WTC11 (cell line): ENCODE measurements at regions not wholly inside any gene's neighbourhood (a gene's known extent, or its start where the extent isn't known, plus 50 kb on each side); places are given as distances from the start of the nearest gene placed in this dataset.
"Not testable (repeated sequence)": the region's sequence is repeated elsewhere in the genome, so short reads cannot be mapped to it uniquely, and the experiment has no call there.

Experiments
- ATAC-seq: fragments of 200-7000 bp; cut with Tn5 transposase; 2 replicates; pipeline ENCODE4 v1.10.0; 2021; ENCODE audit warnings: mild to moderate bottlenecking, moderate library complexity
- CTCF ChIA-PET: fragments of 300-600 bp; sonication (Branson Sonifier 250); formaldehyde crosslinking; loops from one replicate; lab custom pipeline; 2021; ENCODE audit warnings: antibody characterized with exemption; lab: Charles Lee
- POLR2A ChIA-PET: fragments of 350-600 bp; sonication (Branson Sonifier 250); formaldehyde crosslinking; loops from one replicate; lab custom pipeline; 2021; ENCODE audit warnings: antibody characterized with exemption; lab: Charles Lee
- DNase-seq: peaks from one replicate; pipeline ENCODE4 v3.0.0; 2021; ENCODE audit warnings: low spot score
- H3K27ac Mint-ChIP-seq: 2 replicates; pipeline ENCODE4 v1.8.0; 2021; ENCODE audit warnings: mixed read lengths
- H3K27me3 Mint-ChIP-seq: 2 replicates; pipeline ENCODE4 v1.8.0; 2021; ENCODE audit warnings: low read depth, mild to moderate bottlenecking, moderate library complexity, mixed read lengths
- H3K36me3 Mint-ChIP-seq: 2 replicates; pipeline ENCODE4 v1.8.0; 2021; ENCODE audit warnings: mixed read lengths
- H3K4me1 Mint-ChIP-seq: 2 replicates; pipeline ENCODE4 v1.8.0; 2022; ENCODE audit warnings: mixed read lengths
- H3K4me3 Mint-ChIP-seq: 2 replicates; pipeline ENCODE4 v1.8.0; 2021; ENCODE audit warnings: mild to moderate bottlenecking, moderate library complexity, mixed read lengths
- H3K9me3 Mint-ChIP-seq: 2 replicates; pipeline ENCODE4 v1.8.0; 2021; ENCODE audit warnings: mixed read lengths
- ATF1 ChIP-seq: sonication (generic); formaldehyde crosslinking; IDR thresholded peaks from 2 replicates; pipeline ENCODE4 v1.8.1; 2023; ENCODE audit warnings: mild to moderate bottlenecking, moderate library complexity, missing genetic modification reagents
- CREB1 ChIP-seq: sonication (generic); formaldehyde crosslinking; IDR thresholded peaks from 2 replicates; pipeline ENCODE4 v1.8.0; 2023; ENCODE audit warnings: mild to moderate bottlenecking, missing genetic modification reagents
- ELF4 ChIP-seq: sonication (generic); formaldehyde crosslinking; IDR thresholded peaks from 2 replicates; pipeline ENCODE4 v1.8.1; 2022; ENCODE audit warnings: low read depth, mild to moderate bottlenecking, moderate library complexity, missing genetic modification reagents
- ETV6 ChIP-seq: sonication (generic); formaldehyde crosslinking; IDR thresholded peaks from 2 replicates; pipeline ENCODE4 v1.8.1; 2022; ENCODE audit warnings: mild to moderate bottlenecking, missing genetic modification reagents
- FOXP1 ChIP-seq: sonication (generic); formaldehyde crosslinking; IDR thresholded peaks from 2 replicates; pipeline ENCODE4 v1.8.0; 2022; ENCODE audit warnings: missing genetic modification reagents, mild to moderate bottlenecking, moderate library complexity, borderline replicate concordance
- GABPB1 ChIP-seq: sonication (generic); formaldehyde crosslinking; IDR thresholded peaks from 2 replicates; pipeline ENCODE4 v1.8.1; 2023; ENCODE audit warnings: mild to moderate bottlenecking, missing genetic modification reagents
- GRHL2 ChIP-seq: fragments of 250-450 bp; sonication (Bioruptor Pico); IDR thresholded peaks from 2 replicates; pipeline ENCODE4 v1.8.0; 2022; ENCODE audit warnings: mild to moderate bottlenecking, moderate library complexity; ENCODE audit not compliant: insufficient replicate concordance, severe bottlenecking
- NR1H2 ChIP-seq: sonication (generic); formaldehyde crosslinking; IDR thresholded peaks from 2 replicates; pipeline ENCODE4 v1.9.0; 2021; ENCODE audit warnings: mild to moderate bottlenecking, moderate library complexity, missing genetic modification reagents
- SOX15 ChIP-seq: fragments of 250-450 bp; sonication (Bioruptor Pico); IDR thresholded peaks from 2 replicates; pipeline ENCODE4 v1.9.0; 2021; ENCODE audit warnings: mild to moderate bottlenecking
- TEAD4 ChIP-seq: sonication (generic); formaldehyde crosslinking; IDR thresholded peaks from 2 replicates; pipeline ENCODE4 v1.8.0; 2022; ENCODE audit warnings: mild to moderate bottlenecking, missing genetic modification reagents
- ZNF263 ChIP-seq: sonication (generic); formaldehyde crosslinking; IDR thresholded peaks from 2 replicates; pipeline ENCODE4 v1.8.1; 2022; ENCODE audit warnings: low read depth, mild to moderate bottlenecking, moderate library complexity, missing genetic modification reagents
- ZNF396 ChIP-seq: fragments of 250-450 bp; sonication (Bioruptor Pico); IDR thresholded peaks from 2 replicates; pipeline ENCODE4 v1.8.0; 2021; ENCODE audit warnings: mild to moderate bottlenecking, moderate library complexity, borderline replicate concordance
- ZNF416 ChIP-seq: fragments of 250-450 bp; sonication (Bioruptor Pico); IDR thresholded peaks from 2 replicates; pipeline ENCODE4 v1.9.0; 2021; ENCODE audit warnings: mild to moderate bottlenecking, inconsistent platforms
- TF ChIP-seq, protein P1 (sequence below): sonication (generic); formaldehyde crosslinking; IDR thresholded peaks from 2 replicates; pipeline ENCODE4 v1.8.0; 2023; ENCODE audit warnings: missing genetic modification reagents
- TF ChIP-seq, protein P2 (sequence below): sonication (generic); formaldehyde crosslinking; IDR thresholded peaks from 2 replicates; pipeline ENCODE4 v1.8.0; 2022; ENCODE audit warnings: mild to moderate bottlenecking, missing genetic modification reagents
- TF ChIP-seq, protein P3 (sequence below): fragments of 250-450 bp; sonication (Bioruptor Pico); IDR thresholded peaks from 2 replicates; pipeline ENCODE4 v1.9.0; 2021; ENCODE audit warnings: mild to moderate bottlenecking, borderline replicate concordance
- TF ChIP-seq, protein P4 (sequence below): sonication (generic); formaldehyde crosslinking; conservative IDR thresholded peaks from 2 replicates; pipeline ENCODE4 v1.8.1; 2022; ENCODE audit warnings: mild to moderate bottlenecking, missing genetic modification reagents
- TF ChIP-seq, protein P5 (sequence below): sonication (generic); formaldehyde crosslinking; IDR thresholded peaks from 2 replicates; pipeline ENCODE4 v1.8.1; 2022; ENCODE audit warnings: missing genetic modification reagents, borderline replicate concordance

DNA sequence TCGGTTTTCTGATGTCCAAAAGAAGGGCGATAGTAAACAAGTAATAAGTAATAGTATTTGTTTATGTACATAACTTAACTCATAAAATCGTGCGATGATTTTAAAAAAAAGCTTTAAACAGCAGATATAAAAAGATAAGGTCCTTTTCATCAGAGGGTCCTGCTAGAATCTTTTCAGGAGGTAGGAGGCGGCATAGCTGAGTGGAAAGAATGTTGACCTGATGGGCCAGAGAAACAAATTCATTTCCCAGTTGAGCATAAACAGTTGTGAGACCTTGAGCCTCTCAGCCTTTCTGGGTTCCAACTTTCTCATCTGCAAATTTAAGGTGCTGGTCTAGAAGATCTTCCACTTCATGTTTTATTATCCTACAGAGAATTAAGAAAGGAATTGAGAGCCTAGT, 173.5 kb downstream of the LACC1 start:
- Mint-ChIP-seq H3K4me1 (peaks cover 30% of the 10 kb centered on the region), H3K9me3 (no peaks in the 10 kb centered on the region), H3K27ac (no peak overlapping the region; the same call in 1 of the 2 replicates), H3K36me3 (no peaks in the 10 kb centered on the region), H3K4me3 (no peak overlapping the region), H3K27me3 (peaks cover 13% of the 10 kb centered on the region)
- DNase-seq, result no peak
- TF ChIP-seq ETV6 (CRISPR knock-in tag), result no peak
- TF ChIP-seq, protein P1, sequence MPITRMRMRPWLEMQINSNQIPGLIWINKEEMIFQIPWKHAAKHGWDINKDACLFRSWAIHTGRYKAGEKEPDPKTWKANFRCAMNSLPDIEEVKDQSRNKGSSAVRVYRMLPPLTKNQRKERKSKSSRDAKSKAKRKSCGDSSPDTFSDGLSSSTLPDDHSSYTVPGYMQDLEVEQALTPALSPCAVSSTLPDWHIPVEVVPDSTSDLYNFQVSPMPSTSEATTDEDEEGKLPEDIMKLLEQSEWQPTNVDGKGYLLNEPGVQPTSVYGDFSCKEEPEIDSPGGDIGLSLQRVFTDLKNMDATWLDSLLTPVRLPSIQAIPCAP (CRISPR knock-in tag), result no peak
- TF ChIP-seq FOXP1 (CRISPR knock-in tag), result no peak
- no peak for TF ChIP-seq TEAD4 (CRISPR knock-in tag)
- no peak for TF ChIP-seq GRHL2 (CRISPR knock-in tag)
- no peak for TF ChIP-seq ZNF416 (CRISPR knock-in tag)
- ChIA-PET POLR2A (no interaction called here), CTCF (interaction anchor here (0.8 to 1.3 kb wide), 2 partner anchors 88 to 384 kb away, joined by 3 to 10 read pairs; no protein-coding TSS in a partner anchor)
- ATAC-seq, result peak; percentile 62

DNA sequence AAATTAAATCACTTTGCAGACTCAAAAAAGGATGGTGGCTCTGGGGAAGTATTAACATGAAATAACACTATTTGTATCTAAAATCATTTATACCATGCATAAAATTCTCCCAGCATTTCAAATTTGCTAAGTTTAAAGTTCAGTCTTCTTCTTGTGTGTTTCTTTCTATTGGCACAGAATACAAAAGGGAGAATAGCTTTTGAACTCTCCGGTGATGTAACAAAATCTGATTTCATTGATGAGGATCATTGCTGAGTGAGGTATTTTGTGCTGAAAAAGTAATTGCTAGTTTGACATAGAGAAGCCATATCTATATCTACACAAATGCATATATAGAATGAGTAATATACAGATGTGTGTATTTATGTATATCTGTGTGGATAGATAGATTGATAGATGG, 174.8 kb downstream of the LACC1 start:
- no peak for TF ChIP-seq ZNF263 (CRISPR knock-in tag)
- TF ChIP-seq ZNF396, result no peak
- TF ChIP-seq FOXP1 (CRISPR knock-in tag), result no peak
- TF ChIP-seq GABPB1 (CRISPR knock-in tag), result no peak
- no peak for TF ChIP-seq NR1H2 (CRISPR knock-in tag)
- TF ChIP-seq ATF1 (CRISPR knock-in tag), result no peak
- TF ChIP-seq, protein P2, sequence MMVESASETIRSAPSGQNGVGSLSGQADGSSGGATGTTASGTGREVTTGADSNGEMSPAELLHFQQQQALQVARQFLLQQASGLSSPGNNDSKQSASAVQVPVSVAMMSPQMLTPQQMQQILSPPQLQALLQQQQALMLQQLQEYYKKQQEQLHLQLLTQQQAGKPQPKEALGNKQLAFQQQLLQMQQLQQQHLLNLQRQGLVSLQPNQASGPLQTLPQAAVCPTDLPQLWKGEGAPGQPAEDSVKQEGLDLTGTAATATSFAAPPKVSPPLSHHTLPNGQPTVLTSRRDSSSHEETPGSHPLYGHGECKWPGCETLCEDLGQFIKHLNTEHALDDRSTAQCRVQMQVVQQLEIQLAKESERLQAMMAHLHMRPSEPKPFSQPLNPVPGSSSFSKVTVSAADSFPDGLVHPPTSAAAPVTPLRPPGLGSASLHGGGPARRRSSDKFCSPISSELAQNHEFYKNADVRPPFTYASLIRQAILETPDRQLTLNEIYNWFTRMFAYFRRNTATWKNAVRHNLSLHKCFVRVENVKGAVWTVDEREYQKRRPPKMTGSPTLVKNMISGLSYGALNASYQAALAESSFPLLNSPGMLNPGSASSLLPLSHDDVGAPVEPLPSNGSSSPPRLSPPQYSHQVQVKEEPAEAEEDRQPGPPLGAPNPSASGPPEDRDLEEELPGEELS (CRISPR knock-in tag), result no peak
- TF ChIP-seq, protein P3, sequence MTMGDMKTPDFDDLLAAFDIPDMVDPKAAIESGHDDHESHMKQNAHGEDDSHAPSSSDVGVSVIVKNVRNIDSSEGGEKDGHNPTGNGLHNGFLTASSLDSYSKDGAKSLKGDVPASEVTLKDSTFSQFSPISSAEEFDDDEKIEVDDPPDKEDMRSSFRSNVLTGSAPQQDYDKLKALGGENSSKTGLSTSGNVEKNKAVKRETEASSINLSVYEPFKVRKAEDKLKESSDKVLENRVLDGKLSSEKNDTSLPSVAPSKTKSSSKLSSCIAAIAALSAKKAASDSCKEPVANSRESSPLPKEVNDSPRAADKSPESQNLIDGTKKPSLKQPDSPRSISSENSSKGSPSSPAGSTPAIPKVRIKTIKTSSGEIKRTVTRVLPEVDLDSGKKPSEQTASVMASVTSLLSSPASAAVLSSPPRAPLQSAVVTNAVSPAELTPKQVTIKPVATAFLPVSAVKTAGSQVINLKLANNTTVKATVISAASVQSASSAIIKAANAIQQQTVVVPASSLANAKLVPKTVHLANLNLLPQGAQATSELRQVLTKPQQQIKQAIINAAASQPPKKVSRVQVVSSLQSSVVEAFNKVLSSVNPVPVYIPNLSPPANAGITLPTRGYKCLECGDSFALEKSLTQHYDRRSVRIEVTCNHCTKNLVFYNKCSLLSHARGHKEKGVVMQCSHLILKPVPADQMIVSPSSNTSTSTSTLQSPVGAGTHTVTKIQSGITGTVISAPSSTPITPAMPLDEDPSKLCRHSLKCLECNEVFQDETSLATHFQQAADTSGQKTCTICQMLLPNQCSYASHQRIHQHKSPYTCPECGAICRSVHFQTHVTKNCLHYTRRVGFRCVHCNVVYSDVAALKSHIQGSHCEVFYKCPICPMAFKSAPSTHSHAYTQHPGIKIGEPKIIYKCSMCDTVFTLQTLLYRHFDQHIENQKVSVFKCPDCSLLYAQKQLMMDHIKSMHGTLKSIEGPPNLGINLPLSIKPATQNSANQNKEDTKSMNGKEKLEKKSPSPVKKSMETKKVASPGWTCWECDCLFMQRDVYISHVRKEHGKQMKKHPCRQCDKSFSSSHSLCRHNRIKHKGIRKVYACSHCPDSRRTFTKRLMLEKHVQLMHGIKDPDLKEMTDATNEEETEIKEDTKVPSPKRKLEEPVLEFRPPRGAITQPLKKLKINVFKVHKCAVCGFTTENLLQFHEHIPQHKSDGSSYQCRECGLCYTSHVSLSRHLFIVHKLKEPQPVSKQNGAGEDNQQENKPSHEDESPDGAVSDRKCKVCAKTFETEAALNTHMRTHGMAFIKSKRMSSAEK (CRISPR knock-in tag), result no peak
- TF ChIP-seq, protein P4, sequence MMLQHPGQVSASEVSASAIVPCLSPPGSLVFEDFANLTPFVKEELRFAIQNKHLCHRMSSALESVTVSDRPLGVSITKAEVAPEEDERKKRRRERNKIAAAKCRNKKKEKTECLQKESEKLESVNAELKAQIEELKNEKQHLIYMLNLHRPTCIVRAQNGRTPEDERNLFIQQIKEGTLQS (CRISPR knock-in tag), result no peak
- TF ChIP-seq SOX15 (CRISPR knock-in tag), result no peak
- no peak for TF ChIP-seq CREB1 (CRISPR knock-in tag)
- TF ChIP-seq, protein P5, sequence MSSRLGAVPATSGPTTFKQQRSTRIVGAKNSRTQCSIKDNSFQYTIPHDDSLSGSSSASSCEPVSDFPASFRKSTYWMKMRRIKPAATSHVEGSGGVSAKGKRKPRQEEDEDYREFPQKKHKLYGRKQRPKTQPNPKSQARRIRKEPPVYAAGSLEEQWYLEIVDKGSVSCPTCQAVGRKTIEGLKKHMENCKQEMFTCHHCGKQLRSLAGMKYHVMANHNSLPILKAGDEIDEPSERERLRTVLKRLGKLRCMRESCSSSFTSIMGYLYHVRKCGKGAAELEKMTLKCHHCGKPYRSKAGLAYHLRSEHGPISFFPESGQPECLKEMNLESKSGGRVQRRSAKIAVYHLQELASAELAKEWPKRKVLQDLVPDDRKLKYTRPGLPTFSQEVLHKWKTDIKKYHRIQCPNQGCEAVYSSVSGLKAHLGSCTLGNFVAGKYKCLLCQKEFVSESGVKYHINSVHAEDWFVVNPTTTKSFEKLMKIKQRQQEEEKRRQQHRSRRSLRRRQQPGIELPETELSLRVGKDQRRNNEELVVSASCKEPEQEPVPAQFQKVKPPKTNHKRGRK (CRISPR knock-in tag), result no peak
- TF ChIP-seq ELF4, result no peak
- ATAC-seq (no peak), DNase-seq (no peak)
- Mint-ChIP-seq H3K27ac (no peak overlapping the region), H3K36me3 (no peaks in the 10 kb centered on the region), H3K9me3 (no peaks in the 10 kb centered on the region), H3K4me1 (peaks cover 41% of the 10 kb centered on the region), H3K27me3 (peaks cover 26% of the 10 kb centered on the region), H3K4me3 (no peak overlapping the region)
- ChIA-PET CTCF (no interaction called here), POLR2A (no interaction called here)

DNA sequence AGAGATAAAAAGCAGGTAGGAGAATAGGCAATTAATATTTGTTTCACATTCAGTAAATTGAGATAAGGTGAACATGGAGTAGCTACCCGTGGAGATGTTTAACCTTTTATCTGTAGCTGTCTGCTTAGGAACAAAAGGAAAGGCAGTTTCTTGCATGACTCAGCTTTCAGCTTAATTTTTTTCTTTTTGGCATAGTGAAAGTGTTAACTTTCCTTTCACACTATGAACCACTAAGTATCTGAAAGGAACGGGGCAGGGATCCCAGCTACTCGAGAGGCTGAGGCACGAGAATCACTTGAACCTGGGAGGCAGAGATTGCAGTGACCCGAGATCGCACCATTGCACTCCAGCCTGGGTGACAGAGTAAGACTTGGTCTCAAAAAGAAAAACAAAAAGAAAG, 176.0 kb downstream of the LACC1 start:
- peaks cover 37% of the 10 kb centered on the region for H3K27me3 Mint-ChIP-seq
- DNase-seq, ATAC-seq, CTCF ChIA-PET, H3K9me3 Mint-ChIP-seq, H3K27ac Mint-ChIP-seq, H3K36me3 Mint-ChIP-seq, H3K4me3 Mint-ChIP-seq: not testable (repeated sequence)
- peaks cover 49% of the 10 kb centered on the region for H3K4me1 Mint-ChIP-seq
- POLR2A ChIA-PET, result interaction anchor here (0.6 kb wide), 1 partner anchor 10 kb away, joined by 6 read pairs; no protein-coding TSS in a partner anchor
